ENCODE measurements at regions not wholly inside any gene's neighbourhood (a gene's known extent, or its start where the extent isn't known, plus 50 kb on each side); places are given as distances from the start of the nearest gene placed in this dataset.
A peak's percentile ranks its signal among the peaks of the same experiment; 100 is the strongest.

- ChIA-PET POLR2A (ENCODE audit: partially characterized antibody) (no interaction called here), CTCF (ENCODE audit: partially characterized antibody) (interaction anchor here (0.7 to 1.0 kb wide), 4 partner anchors 8 to 45 kb away, joined by 3 read pairs; no protein-coding TSS in a partner anchor)
- no peak overlapping the region for H3K56ac ChIP-seq (replicated peaks; ENCODE audit: insufficient read length, low read depth, low read length)
- no peak overlapping the region for H4K91ac ChIP-seq (replicated peaks; ENCODE audit: insufficient read length, low read length)
- peaks cover 0 to 5% (median 1%) of the 10 kb centered on the region in 4 experiments; a peak in 2 of 7 replicates for H3K4me1 ChIP-seq (replicated peaks in 1 of 4; ENCODE audit: control insufficient read depth in 3 of 4, insufficient read depth in 4 of 4, low read length in 3 of 4)
- no peak overlapping the region for H2BK15ac ChIP-seq (ENCODE audit: low read length)
- no peak overlapping the region for H3K27ac ChIP-seq (ENCODE audit: low read depth, low read length)
- H3K79me2 ChIP-seq (ENCODE audit: control insufficient read depth in 1 of 2, insufficient read depth in 2 of 2, low read length in 2 of 2) = no peaks in the 10 kb centered on the region
- WGBS, 2 experiments (ENCODE audit: extremely low coverage in 1 of 2, insufficient coverage in 1 of 2, insufficient read length in 1 of 2, insufficient replicate concordance in 2 of 2, low coverage in 1 of 2, low lambda C conversion rate in 2 of 2, missing lambda C conversion rate in 1 of 2) = 86% methylated on average over 10 of the region's 10 CpGs; no CpG with 5 or more reads in 1 of the 2 experiments
- no peak overlapping the region for H3K14ac ChIP-seq (ENCODE audit: insufficient read length)
- no peaks in the 10 kb centered on the region for H3K9me3 ChIP-seq (ENCODE audit: insufficient read depth in 2 of 2, low read depth in 1 of 2, low read length in 1 of 2)
- no peaks in the 10 kb centered on the region for H3K36me3 ChIP-seq (ENCODE audit: control insufficient read depth in 2 of 4, insufficient read depth in 4 of 4, low read length in 3 of 4)
- no peak overlapping the region for H2BK20ac ChIP-seq (ENCODE audit: low read length)
- H3K27me3 ChIP-seq (replicated peaks in 1 of 4; ENCODE audit: control insufficient read depth in 3 of 4, extremely low read depth in 1 of 4, insufficient read depth in 3 of 4, low read length in 3 of 4) = no peaks in the 10 kb centered on the region
- TF ChIP-seq CTCF (IDR thresholded peaks at IDR 0.05; ENCODE audit: control extremely low read depth in 1 of 3, insufficient read depth in 1 of 3, low read depth in 1 of 3, low read length in 3 of 3) = peak; percentile 21 to 43 (median 33); a peak in 3 of 4 replicates
- TF ChIP-seq BACH1 (IDR thresholded peaks at IDR 0.05; ENCODE audit: low read length) = no peak
- TF ChIP-seq RAD21 (IDR thresholded peaks at IDR 0.05 in 1 of 2, conservative IDR thresholded peaks at IDR 0.05 in 1 of 2; ENCODE audit: low read depth in 2 of 2, low read length in 2 of 2) = peak; percentile 60 to 66
- no peak overlapping the region for H2AK5ac ChIP-seq (ENCODE audit: low read depth, low read length)
- H2AFZ ChIP-seq (ENCODE audit: low read length) = no peak overlapping the region
- H3K4me2 ChIP-seq (ENCODE audit: insufficient read depth in 1 of 2, low read depth in 2 of 2, low read length in 2 of 2) = no peak overlapping the region
- H3K4ac ChIP-seq (replicated peaks; ENCODE audit: insufficient read length, low read depth, low read length) = no peak overlapping the region
- H3K23ac ChIP-seq (ENCODE audit: insufficient read length) = no peak overlapping the region
- no peak overlapping the region for H2BK120ac ChIP-seq (replicated peaks; ENCODE audit: low read depth, low read length)
- no peak overlapping the region for H4K5ac ChIP-seq (ENCODE audit: insufficient read length, low read depth, low read length)
- no peak overlapping the region for H2BK12ac ChIP-seq (ENCODE audit: low read depth, low read length)
- no peak for FAIRE-seq
- H4K20me1 ChIP-seq (replicated peaks in 1 of 2; ENCODE audit: control insufficient read depth in 1 of 2, insufficient read depth in 2 of 2, low read length in 2 of 2) = no peaks in the 10 kb centered on the region
- H3K9ac ChIP-seq (replicated peaks in 1 of 4; ENCODE audit: extremely low read depth in 1 of 4, low read depth in 3 of 4, low read length in 3 of 4) = no peak overlapping the region
- no peak overlapping the region for H4K8ac ChIP-seq (ENCODE audit: extremely low read depth, insufficient read depth, low read length)
- no peak overlapping the region for H3K18ac ChIP-seq (ENCODE audit: extremely low read depth, low read length)
- no peak overlapping the region for H2BK5ac ChIP-seq (ENCODE audit: low read depth, low read length)
- no peak for DNase-seq (ENCODE audit: low read depth in 1 of 2, low spot score in 2 of 2)
- no peak overlapping the region for H3K4me3 ChIP-seq (ENCODE audit: extremely low read depth in 1 of 4, insufficient read depth in 2 of 4, low read depth in 3 of 4, low read length in 4 of 4)
- no peaks in the 10 kb centered on the region; the same call in 1 of the 2 replicates for H3K23me2 ChIP-seq (ENCODE audit: low read depth, low read length)
- H3K79me1 ChIP-seq (ENCODE audit: low read depth, low read length) = no peaks in the 10 kb centered on the region
These were observed 354.5 kb downstream of the TFEC start for GRCh38 chr7:115676080-115676479.
